ENCODE measurements at regions not wholly inside any gene's neighbourhood (a gene's known extent, or its start where the extent isn't known, plus 50 kb on each side); places are given as distances from the start of the nearest gene placed in this dataset.
"Not testable (repeated sequence)": the region's sequence is repeated elsewhere in the genome, so short reads cannot be mapped to it uniquely, and the experiment has no call there.

DNA sequence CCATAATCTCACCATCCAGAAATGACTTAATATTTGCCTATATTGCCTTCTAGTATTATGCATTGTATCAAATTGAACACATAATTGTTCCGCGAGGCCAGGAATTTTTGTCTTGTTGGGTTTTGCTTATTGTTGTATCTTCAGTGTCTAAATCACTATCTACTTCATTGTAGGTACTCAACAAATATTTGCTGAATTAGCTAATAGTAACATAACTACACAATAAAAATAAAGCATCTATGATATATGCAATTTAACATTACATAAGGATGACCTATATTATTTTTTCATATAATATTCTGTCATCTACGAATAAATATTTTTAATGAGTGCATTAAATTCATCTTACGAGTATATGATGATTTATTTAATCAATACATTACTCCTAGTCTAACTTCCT, 656.3 kb downstream of the ETNK1 start:
- no peak for DNase-seq

DNA sequence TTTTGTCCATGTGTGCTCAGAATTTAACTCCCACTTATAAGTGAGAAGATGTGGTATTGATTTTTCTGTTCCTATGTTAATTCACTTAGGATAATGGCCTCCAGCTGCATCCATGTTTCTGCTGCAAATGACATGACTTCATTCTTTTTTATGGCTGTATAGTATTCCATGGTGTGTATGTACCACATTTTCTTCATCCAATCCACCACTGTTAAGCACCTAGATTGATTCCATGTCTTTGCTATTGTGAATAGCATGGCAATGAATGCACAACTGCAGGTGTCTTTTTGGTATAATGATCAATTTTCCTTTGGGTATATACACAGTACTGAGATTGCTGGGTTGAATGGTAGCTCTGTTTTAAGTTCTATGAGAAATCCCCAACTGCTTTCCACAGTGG, 657.7 kb downstream of the ETNK1 start:
- no peak for DNase-seq

DNA sequence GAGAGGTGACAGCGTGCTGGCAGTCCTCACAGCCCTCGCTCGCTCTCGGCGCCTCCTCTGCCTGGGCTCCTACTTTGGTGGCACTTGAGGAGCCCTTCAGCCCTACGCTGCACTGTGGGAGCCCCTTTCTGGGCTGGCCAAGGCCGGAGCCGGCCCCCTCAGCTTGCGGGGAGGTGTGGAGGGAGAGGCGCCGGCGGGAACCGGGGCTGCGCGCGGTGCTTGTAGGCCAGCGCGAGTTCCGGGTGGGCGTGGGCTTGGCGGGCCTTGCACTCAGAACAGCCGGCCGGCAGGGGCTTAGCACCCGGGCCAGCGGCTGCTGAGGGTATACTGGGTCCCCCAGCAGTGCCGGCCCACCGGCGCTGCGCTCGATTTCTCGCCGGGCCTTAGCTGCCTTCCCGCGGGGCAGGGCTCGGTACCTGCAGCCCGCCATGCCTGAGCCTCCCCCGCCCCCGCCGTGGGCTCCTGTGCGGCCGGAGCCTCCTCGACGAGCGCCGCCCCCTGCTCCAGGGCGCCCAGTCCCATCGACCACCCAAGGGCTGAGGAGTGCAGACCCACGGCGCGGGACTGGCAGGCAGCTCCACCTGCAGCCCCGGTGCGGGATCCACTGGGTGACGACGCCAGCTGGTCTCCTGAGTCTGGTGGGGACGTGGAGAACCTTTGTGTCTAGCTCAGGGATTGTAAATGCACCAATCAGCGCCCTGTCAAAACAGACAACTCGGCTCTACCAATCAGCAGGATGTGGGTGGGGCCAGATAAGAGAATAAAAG, 661.0 kb downstream of the ETNK1 start:
- DNase-seq, result not testable (repeated sequence)

DNA sequence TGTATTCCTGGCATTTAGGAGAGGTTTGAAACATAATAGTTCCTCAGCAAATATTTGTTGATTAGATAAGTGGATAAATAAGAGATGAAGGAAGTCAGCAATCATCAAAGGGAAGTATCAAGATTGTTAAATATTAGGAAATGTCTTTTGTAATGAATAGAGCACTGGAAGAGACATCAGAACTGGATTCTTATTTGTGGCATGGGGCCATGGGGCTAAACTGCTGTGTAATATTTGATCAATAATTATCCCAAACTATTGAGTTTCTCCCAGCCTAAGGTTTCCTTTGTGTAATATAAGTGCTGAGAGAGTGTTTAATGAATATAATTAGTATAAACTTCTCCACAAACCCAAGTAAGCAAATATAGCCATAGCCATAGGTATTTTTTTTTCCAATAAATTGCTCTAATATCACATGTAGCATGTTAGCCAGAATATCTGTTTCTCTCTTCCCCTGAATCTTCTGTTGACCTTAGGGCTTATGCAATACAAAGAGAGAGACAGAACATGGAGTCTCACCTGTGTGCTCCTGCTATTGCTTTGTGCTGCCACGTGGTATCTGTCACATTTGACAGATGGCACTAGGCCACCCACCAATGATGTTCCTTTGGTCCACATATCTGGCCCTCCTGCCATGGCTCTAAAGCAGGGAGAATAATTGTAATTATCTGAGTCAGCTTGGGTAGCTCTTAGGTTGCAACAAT, 658.7 kb downstream of the SOX5 start:
- DNase-seq, result no peak

DNA sequence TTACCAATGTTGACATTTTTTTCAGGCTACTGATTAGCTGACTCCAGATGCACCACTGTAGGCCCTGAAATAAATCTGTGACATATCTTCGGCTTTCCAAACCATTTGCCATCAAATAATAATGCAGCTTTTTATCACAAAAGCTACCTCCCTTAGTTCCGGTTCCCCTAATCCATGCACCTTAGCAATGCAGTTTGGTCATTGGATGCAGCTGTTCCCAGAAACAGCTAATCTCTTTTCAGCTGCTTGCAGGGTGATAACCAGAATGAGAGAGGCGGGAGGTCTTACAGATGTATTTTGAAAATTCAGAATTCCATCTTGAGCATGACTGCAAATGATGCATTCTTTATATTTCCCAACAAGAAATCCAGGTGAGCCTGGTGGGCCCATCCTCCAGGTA, 646.2 kb downstream of the SOX5 start:
- no peak for DNase-seq

DNA sequence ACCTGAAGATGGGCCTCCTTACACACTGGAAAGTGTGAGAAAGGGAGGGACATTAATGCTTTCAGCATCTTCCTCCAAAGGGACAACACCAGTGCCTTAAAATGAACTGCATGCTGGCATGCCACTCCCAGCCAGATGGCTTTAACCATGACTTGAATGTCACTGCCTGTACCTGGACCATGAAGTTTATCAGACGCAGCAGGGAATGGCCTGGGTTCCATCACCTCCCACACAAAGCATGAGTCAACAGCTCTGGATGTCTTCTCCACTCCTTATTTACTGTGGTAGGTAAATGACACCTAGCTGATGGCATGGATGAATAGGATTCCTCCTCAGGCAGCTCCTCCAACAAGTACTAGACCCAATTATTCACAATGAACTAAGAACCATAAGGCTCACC, 645.6 kb downstream of the SOX5 start:
- no peak for DNase-seq

DNA sequence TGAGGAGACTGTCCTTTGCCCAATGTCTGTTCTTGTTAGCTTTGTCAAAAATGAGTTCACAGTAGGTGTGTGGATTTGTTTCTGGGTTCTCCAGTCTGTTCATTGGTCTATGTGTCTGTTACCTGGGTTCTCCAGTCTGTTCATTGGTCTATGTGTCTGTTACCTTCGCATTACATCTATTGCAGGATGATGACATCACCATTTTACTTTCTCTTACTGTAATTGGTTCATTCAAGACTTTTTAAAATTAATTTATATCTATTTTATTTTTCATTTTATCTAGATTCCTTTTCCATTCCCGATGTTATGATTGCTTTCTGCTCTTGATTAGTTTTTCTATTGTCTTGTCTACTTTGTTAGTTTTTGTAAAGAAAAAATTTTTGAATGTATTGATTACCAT, 615.5 kb downstream of the SOX5 start:
- no peak for DNase-seq

DNA sequence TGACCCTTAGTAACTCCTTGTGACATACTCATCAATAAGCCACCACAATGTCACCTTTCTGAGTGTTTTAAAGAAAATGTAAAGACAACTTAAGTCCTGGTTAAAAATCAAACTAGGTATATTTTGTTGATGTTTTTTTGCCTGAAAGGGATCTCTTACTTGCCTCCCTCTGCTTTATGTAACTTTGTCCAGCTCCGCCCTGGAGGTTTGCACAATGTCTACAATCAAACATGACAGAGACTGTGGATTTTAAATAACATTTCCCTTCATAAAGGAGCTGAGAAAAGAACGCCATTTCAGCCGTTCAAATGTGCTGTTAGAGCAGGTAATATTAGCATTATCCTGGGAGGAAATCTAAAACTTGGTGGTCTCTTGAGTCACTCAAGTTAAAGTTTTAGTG, 613.9 kb downstream of the SOX5 start:
- DNase-seq, result no peak

DNA sequence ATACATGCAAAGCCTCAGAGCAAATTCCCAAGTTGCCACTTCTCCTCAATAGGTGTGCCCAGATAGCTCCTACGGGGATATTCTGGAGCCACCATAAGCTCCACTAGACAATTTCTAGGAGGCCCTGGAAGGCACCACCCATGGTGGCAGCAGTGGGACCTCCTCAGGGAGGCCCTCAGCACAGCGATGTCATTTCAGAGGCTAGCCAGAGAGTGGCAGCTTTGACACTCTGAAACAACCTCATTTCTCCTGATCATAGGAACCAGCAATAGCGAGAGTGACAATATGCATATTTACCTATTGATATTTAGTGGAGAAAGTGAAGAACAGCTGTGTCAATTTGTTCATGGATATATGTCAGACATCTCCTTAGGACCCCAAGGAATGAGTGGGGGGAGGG, 612.3 kb downstream of the SOX5 start:
- peak; percentile 28 for DNase-seq

DNA sequence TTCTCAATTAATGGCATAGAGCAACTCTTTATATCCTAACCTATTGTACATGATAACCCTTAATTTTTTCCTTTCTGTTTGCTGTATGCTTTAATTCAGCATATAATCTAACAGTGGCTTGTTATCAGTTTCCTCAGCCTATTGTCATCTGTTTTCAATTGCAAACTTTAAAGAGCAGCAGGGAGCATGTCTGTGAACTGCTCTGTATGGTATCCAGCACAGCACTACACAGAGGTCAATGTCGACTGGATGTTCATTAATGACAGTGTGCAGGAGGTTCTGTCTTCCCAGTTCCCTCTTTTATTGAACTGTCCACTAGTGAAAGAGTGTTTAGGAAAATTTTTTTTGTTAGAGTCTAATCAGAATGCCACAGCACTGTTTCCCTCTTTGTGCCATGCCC, 609.1 kb downstream of the SOX5 start:
- no peak for DNase-seq

DNA sequence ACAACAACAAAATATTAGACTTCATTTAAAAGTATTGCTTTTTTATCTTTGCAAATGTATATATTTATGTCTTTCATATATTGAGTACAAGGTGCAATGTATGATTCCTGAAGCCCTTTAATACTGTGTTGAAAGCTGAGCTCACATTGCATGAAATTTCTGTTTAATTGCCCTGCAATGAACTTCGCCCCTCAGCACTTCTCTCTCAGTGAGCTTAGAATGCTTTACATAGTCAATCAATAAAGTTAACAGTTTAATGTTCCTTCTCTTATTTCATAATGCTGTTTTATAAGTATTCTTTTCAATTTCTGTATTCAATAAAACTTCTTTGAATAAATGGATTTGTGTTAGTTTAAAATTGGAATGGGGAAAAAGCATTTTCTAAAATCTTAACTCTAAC, 607.1 kb downstream of the SOX5 start:
- DNase-seq, result no peak

DNA sequence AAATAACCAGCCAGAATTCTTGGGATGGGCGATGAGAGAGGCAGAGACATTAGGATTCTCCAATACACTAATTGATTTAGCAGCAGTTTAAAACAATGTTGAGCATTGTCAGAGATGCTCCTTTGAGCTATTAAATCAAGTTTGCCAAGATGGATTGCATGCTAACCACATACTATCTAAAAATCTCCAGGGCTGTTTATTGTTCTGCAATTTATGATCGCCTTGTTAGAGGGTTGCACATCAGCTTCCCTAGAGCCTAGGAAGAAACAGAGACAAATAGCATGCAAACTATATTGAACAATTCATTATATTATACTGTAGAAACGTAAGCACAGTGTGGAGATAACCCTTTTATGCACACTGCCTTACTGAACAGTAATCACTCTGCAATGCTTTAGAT, 599.9 kb downstream of the SOX5 start:
- DNase-seq, result peak; percentile 13

DNA sequence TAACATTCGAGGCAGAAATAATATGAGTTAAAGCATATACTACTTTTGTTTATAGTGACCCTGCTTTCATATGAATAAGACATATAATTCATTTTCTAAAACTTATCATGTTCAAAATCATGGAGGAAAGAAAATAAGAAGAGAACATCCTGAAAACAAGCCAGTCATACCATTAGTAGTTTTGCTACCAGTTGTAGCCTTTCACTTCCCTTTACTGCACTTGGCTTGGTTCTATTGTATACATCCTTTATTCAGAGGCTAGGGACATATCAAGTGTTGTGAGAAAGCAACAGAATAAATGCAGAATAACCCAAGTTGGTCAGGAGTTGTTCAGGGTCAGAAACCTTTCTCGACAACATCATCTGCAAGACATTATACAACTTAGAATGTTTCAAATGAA, 598.7 kb downstream of the SOX5 start:
- no peak for DNase-seq

DNA sequence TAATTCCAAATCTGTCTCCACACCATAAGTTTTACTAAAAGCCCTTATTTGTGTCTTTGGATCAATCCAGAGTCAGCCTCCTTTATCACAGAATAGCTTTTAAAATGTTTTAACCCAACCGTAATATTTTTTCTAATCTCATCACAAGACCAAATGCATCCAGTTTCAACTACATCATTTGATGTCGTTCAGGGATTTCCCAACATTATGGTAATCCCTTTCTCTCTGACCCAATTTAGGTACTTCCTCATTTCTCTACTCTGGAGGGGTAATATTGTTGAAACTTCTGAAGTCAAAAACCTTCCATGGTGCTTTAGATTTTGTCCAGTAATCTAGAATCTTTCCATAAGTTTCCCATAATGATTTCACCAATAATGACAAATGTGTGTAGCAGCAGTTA, 596.8 kb downstream of the SOX5 start:
- DNase-seq, result peak; percentile 47

DNA sequence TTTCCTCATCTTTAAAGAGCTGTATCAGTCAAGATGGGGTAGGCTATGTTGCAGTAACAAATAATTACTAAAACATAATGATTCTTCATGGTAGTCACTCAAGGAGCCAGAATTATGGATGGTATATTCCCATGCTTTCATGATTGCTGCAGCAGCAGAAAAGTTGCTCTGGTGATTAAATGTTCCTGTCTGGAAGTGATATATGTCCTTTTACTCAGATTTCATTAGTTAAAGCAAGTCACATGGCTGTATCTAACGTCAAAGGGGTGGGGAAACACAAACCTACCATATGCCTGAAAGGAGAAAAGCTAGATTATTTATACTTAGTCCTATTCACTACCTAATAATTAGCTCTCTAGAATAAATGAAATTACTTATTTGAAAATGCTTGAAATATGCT, 594.7 kb downstream of the SOX5 start:
- no peak for DNase-seq

DNA sequence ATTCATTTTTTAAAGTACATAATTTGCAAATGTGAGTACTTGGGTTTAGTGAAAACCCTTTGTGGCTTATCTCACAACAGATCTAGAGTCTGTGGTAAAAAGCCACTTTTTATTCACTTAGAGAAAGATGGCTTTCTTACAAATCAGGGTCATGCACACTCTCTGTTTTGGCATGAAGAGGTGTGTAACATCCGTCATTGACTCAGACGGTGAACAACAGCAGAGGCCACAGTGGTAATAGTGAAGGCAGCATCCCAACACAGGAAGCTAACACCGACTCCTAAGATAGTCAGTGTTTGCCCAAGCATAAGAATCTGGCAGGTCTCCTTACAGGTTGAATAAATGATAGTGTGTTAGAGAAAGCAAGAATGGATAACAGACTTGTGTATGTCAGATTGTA, 593.0 kb downstream of the SOX5 start:
- DNase-seq, result no peak

DNA sequence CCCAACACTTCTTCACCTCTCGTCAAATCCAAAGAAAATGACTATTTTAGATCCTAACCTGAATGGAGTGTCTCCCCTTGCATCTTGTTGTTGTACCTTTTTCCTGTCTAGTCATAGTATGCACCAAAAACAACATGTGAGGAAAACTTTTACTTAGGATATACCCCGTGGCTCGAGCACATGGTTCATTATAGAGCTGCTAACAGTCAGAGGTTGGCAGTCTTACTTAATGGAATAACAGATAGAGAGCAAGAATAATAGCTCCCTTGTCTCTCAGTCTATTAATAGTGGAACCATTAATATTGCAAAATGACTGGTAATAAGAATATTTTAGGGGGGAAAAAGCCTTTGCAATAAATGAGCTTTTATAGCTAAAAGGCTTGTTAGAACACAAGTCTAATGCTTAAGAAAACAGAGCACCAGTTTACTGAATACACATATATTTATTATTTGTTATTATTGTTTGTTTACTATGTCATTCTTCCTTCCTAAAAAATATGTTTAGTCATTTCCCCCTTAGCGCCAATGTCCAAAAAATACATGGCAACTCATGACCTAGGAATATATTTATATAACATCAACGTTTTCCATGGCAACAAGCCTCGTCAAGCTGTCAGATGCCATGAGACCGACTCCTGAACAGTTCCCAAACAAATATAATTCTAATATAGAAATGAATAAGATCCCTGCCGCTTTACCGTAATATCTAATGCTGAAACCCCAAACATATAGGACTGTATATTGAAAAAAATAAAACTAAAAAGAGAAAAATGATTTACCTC, 592.4 kb downstream of the SOX5 start:
- no peak for DNase-seq

DNA sequence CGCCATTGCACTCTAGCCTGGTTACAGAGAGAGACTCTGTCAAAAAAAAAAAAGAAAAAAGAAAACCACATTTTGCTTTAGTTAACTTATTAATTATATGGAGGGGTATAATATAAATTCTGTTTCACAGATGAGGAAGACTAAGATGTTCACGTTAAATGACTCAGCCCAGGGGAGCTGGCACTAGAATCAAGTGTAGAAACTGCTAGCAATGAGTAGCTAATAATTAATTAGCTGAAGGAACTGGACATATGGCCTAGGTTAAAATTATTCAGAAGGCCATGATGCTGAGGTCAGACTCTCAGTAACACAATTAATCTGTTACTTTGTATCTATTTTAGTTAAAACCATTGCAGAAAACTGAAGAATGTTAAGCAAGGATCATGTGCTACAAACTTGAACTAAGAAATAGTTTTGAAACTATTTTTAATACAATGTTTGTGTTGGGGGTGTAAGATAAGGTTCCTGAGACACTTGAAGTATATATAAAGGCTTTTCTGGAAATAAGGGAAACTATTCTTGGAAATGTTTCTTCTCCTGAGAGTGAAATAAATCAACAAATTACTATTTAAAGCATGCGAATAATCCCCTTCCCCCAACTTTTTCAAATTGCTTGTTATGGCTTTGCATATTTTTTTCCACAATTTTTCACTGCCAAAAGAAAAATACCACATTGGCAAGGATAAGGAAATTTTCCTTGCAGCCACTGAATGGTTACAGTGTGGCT, 589.3 kb downstream of the SOX5 start:
- peak; percentile 21 for DNase-seq

DNA sequence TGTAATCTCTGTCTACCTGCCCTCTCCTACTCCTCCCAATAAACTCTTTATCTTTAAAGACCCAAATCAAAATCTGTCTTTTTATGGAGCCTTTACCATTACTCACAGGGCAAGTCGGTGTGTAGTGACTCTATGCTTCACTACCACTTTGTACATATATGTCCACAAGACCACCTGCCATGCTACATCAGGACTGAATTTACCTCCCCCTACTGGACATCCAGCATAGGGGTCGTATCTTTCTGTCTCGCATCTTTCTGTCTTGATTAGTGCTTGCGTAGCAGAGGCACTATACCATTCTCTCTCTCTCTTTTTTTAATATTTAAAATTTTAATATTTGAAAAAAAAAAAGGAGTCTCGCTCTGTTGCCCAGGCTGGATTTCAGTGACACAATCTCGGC, 587.5 kb downstream of the SOX5 start:
- no peak for DNase-seq

DNA sequence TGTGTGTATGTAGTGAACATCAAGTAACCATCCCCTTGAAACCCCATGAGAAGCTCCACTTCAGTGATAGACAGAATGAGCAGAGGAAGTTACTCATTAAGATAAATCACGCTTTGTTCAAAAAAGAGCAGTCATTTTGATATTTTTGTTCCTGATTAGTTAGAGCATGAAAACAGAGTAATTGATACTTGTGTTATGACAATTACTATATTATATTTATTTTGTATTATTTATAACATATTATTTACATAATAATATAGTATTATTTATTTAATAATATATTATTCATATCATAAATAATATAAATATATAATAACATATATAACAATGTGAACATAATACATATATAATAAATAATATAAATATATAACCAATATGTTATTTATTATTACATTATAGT, 580.9 kb downstream of the SOX5 start:
- DNase-seq, result no peak

DNA sequence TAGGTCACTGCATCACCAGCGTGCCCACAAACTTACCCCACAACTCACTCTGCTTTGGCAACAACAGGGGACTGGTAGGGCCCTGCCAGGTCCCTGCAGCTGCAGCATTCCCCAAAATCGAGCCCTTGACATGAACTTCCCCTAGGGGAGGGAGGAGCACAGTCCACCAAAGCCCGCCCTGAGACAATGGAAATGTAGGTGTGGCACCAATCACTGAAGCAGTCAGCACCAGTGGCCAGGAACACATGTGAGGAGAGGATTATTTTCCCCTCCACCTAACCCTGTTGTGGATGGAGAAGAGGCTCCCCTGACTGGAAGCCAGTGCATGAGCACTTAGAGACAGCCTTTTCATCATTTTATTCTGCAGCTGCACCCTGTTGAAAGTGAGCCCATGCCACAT, 573.8 kb downstream of the SOX5 start:
- no peak for DNase-seq

DNA sequence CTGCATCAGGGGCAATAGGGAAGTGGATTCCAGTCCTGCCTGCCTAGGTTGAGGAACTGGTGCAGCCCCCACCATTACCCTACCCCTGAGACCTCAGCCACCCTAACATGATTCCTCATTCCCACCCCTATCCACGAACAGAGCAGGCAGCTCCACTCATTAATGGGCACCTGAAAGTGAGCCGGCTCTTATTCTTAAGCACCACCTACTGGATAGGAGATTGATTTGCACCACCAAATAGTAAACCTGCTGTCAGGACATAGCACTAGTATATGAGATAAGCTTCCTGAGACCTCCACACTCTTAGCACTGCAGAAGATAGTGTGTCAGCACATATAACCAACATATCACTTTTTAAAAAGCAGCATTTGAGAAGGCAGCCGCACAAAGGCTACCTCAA, 573.2 kb downstream of the SOX5 start:
- peak; percentile 29 for DNase-seq

DNA sequence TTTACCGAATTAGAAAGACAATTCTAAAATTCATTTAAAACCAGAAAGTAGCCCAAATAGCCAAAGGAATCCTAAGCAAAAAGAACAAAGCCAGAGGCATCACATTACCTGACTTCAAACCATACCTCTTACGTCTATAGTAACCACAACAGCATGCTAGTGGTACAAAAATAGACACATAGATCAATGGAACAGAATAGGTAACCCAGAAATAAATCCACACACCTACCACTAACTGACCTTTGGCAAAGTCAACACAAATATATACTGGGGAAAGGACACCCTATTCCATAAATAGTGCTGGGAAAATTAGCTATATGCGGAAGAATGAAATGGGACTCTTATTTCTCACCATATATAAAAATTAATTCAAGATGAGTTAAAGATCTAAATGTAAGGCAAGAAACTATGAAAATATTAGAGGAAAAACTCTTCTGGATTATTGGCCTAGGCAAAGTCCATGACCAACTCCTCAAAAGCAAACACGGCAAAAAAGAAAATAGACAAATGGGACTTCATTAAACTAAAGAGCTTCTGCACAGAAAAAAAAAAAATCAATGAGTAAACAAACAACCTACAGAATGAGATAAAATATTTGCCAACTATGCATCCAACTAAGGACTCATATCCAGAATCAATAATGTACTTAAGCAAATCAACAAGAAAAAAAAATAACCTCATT, 568.9 kb downstream of the SOX5 start:
- DNase-seq, result no peak
